ENCODE measurements at regions not wholly inside any gene's neighbourhood (a gene's known extent, or its start where the extent isn't known, plus 50 kb on each side); places are given as distances from the start of the nearest gene placed in this dataset.
"Not testable (repeated sequence)": the region's sequence is repeated elsewhere in the genome, so short reads cannot be mapped to it uniquely, and the experiment has no call there.

- no peak for DNase-seq
- H3K9me3 ChIP-seq: no peaks in the 10 kb centered on the region
These were observed 384.0 kb downstream of the TMEM121 start for GRCh38 chr14:105910426-105910825.

GRCh38 chr14:105911006-105911847 is 384.8 kb downstream of the TMEM121 start:
- no peaks in the 10 kb centered on the region for H3K9me3 ChIP-seq
- no peak for DNase-seq

More at GRCh38 chr14:105910426-105910825, 384.0 kb downstream of the TMEM121 start:
- H3K36me3 ChIP-seq: no peaks in the 10 kb centered on the region
- no peak overlapping the region for H3K4me3 ChIP-seq
- no peaks in the 10 kb centered on the region for H3K27me3 ChIP-seq

GRCh38 chr14:105911848-105912292 is 385.5 kb downstream of the TMEM121 start:
- DNase-seq: not testable (repeated sequence)

More at GRCh38 chr14:105911006-105911847, 384.8 kb downstream of the TMEM121 start:
- Histone ChIP-seq H3K36me3 (no peaks in the 10 kb centered on the region), H3K27me3 (no peaks in the 10 kb centered on the region), H3K4me3 (no peak overlapping the region)

GRCh38 chr14:105912641-105913180 is 386.3 kb downstream of the TMEM121 start:
- H3K4me3 ChIP-seq: no peak overlapping the region
- H3K27me3 ChIP-seq: no peaks in the 10 kb centered on the region
- DNase-seq: no peak
- H3K36me3 ChIP-seq: no peaks in the 10 kb centered on the region
- H3K9me3 ChIP-seq: no peaks in the 10 kb centered on the region

More at GRCh38 chr14:105911848-105912292, 385.5 kb downstream of the TMEM121 start:
- not testable (repeated sequence) for H3K27me3 ChIP-seq, H3K36me3 ChIP-seq, H3K4me3 ChIP-seq, H3K9me3 ChIP-seq

GRCh38 chr14:105913221-105913620 is 386.8 kb downstream of the TMEM121 start:
- Histone ChIP-seq H3K9me3 (no peaks in the 10 kb centered on the region), H3K4me3 (no peak overlapping the region), H3K36me3 (no peaks in the 10 kb centered on the region), H3K27me3 (no peaks in the 10 kb centered on the region)
- DNase-seq: no peak

GRCh38 chr14:105913861-105914260 is 387.5 kb downstream of the TMEM121 start:
- Histone ChIP-seq H3K9me3 (no peaks in the 10 kb centered on the region), H3K36me3 (no peaks in the 10 kb centered on the region), H3K4me3 (no peak overlapping the region), H3K27me3 (no peaks in the 10 kb centered on the region)
- DNase-seq: no peak

- not testable (repeated sequence) for DNase-seq, H3K9me3 ChIP-seq
These were observed 387.9 kb downstream of the TMEM121 start for GRCh38 chr14:105914281-105914680.

GRCh38 chr14:105914738-105915385 is 388.5 kb downstream of the TMEM121 start:
- H3K27me3 ChIP-seq: no peaks in the 10 kb centered on the region
- no peak for DNase-seq
- H3K4me3 ChIP-seq: no peak overlapping the region
- H3K36me3 ChIP-seq: no peaks in the 10 kb centered on the region
- H3K9me3 ChIP-seq: no peaks in the 10 kb centered on the region

More at GRCh38 chr14:105914281-105914680, 387.9 kb downstream of the TMEM121 start:
- H3K27me3 ChIP-seq, H3K4me3 ChIP-seq, H3K36me3 ChIP-seq: not testable (repeated sequence)

- H3K36me3 ChIP-seq, H3K4me3 ChIP-seq, H3K27me3 ChIP-seq, H3K9me3 ChIP-seq, DNase-seq: not testable (repeated sequence)
These were observed 389.2 kb downstream of the TMEM121 start for GRCh38 chr14:105915546-105915945.

GRCh38 chr14:105917136-105917932 is 391.0 kb downstream of the TMEM121 start:
- H3K4me3 ChIP-seq, H3K27me3 ChIP-seq, H3K9me3 ChIP-seq, H3K36me3 ChIP-seq, DNase-seq: not testable (repeated sequence)

GRCh38 chr14:105917933-105918436 is 391.6 kb downstream of the TMEM121 start:
- Histone ChIP-seq H3K36me3 (no peaks in the 10 kb centered on the region), H3K9me3 (no peaks in the 10 kb centered on the region), H3K4me3 (no peak overlapping the region), H3K27me3 (no peaks in the 10 kb centered on the region)
- DNase-seq: no peak

- Histone ChIP-seq H3K36me3 (no peaks in the 10 kb centered on the region), H3K27me3 (no peaks in the 10 kb centered on the region), H3K4me3 (no peak overlapping the region), H3K9me3 (no peaks in the 10 kb centered on the region)
- DNase-seq: no peak
These were observed 392.3 kb downstream of the TMEM121 start for GRCh38 chr14:105918496-105919262.

GRCh38 chr14:105919458-105920150 is 393.2 kb downstream of the TMEM121 start:
- H3K36me3 ChIP-seq: no peaks in the 10 kb centered on the region
- no peaks in the 10 kb centered on the region for H3K9me3 ChIP-seq
- no peak for DNase-seq
- no peak overlapping the region for H3K4me3 ChIP-seq
- H3K27me3 ChIP-seq: no peaks in the 10 kb centered on the region

- H3K4me3 ChIP-seq, H3K36me3 ChIP-seq, H3K27me3 ChIP-seq, H3K9me3 ChIP-seq, DNase-seq: not testable (repeated sequence)
These were observed 393.8 kb downstream of the TMEM121 start for GRCh38 chr14:105920151-105920700.
